ENCODE measurements at regions not wholly inside any gene's neighbourhood (a gene's known extent, or its start where the extent isn't known, plus 50 kb on each side); places are given as distances from the start of the nearest gene placed in this dataset.

GRCh38 chr9:21686738-21687137 is 115.7 kb upstream of the MTAP start:
- Histone ChIP-seq H3K9ac (ENCODE audit: low read length) (no peak overlapping the region), H3K56ac (ENCODE audit: low read length) (no peak overlapping the region), H3K79me2 (ENCODE audit: control insufficient read depth, insufficient read depth, low read length) (no peaks in the 10 kb centered on the region), H2AK5ac (ENCODE audit: low read length) (no peak overlapping the region), H3K4me1 (ENCODE audit: control insufficient read depth, low read depth, low read length) (no peaks in the 10 kb centered on the region), H4K8ac (ENCODE audit: low read depth, low read length) (no peak overlapping the region), H3K4me3 (ENCODE audit: low read length) (no peak overlapping the region), H2BK15ac (replicated peaks; ENCODE audit: low read depth) (no peak overlapping the region), H3K4me2 (ENCODE audit: low read length) (no peak overlapping the region), H3K27ac (ENCODE audit: low read depth, low read length) (no peak overlapping the region), H3K27me3 (ENCODE audit: insufficient read depth, low read length, poor library complexity) (no peaks in the 10 kb centered on the region), H3K79me1 (ENCODE audit: low read length) (no peaks in the 10 kb centered on the region), H2BK5ac (ENCODE audit: low read length) (no peak overlapping the region), H3K18ac (ENCODE audit: low read length) (no peak overlapping the region), H4K5ac (ENCODE audit: low read length) (no peak overlapping the region), H3K4ac (ENCODE audit: low read depth, low read length) (no peak overlapping the region), H3K36me3 (ENCODE audit: control insufficient read depth, insufficient read depth, low read length) (no peaks in the 10 kb centered on the region), H2BK120ac (ENCODE audit: low read depth, low read length) (no peak overlapping the region), H3K23ac (ENCODE audit: low read length) (no peak overlapping the region)
- WGBS (ENCODE audit: extremely low coverage, insufficient coverage, low lambda C conversion rate): no CpG with 5 or more reads among the region's 2 CpGs
- DNase-seq: no peak

GRCh38 chr9:21687351-21687750 is 115.1 kb upstream of the MTAP start:
- no peak for DNase-seq
- Histone ChIP-seq H3K56ac (ENCODE audit: low read length) (no peak overlapping the region), H2AK5ac (ENCODE audit: low read length) (no peak overlapping the region), H3K4me2 (ENCODE audit: low read length) (no peak overlapping the region), H3K27ac (ENCODE audit: low read depth, low read length) (no peak overlapping the region), H3K79me2 (ENCODE audit: control insufficient read depth, insufficient read depth, low read length) (no peaks in the 10 kb centered on the region), H3K36me3 (ENCODE audit: control insufficient read depth, insufficient read depth, low read length) (no peaks in the 10 kb centered on the region), H3K9ac (ENCODE audit: low read length) (no peak overlapping the region), H3K4ac (ENCODE audit: low read depth, low read length) (no peak overlapping the region), H4K5ac (ENCODE audit: low read length) (no peak overlapping the region), H3K27me3 (ENCODE audit: insufficient read depth, low read length, poor library complexity) (no peaks in the 10 kb centered on the region), H3K4me3 (ENCODE audit: low read length) (no peak overlapping the region), H2BK120ac (ENCODE audit: low read depth, low read length) (no peak overlapping the region), H4K8ac (ENCODE audit: low read depth, low read length) (no peak overlapping the region), H3K4me1 (ENCODE audit: control insufficient read depth, low read depth, low read length) (no peaks in the 10 kb centered on the region), H2BK15ac (replicated peaks; ENCODE audit: low read depth) (no peak overlapping the region), H3K23ac (ENCODE audit: low read length) (no peak overlapping the region), H3K79me1 (ENCODE audit: low read length) (no peaks in the 10 kb centered on the region), H3K18ac (ENCODE audit: low read length) (no peak overlapping the region), H2BK5ac (ENCODE audit: low read length) (no peak overlapping the region)

- no peak for DNase-seq
Observed at GRCh38 chr9:21688108-21689102, 114.0 kb upstream of the MTAP start.

GRCh38 chr9:21689854-21690253 is 112.6 kb upstream of the MTAP start:
- Histone ChIP-seq H2AK5ac (ENCODE audit: low read length) (no peak overlapping the region), H3K9ac (ENCODE audit: low read length) (no peak overlapping the region), H3K23ac (ENCODE audit: low read length) (no peak overlapping the region), H3K79me1 (ENCODE audit: low read length) (no peaks in the 10 kb centered on the region), H3K4me3 (ENCODE audit: low read length) (no peak overlapping the region), H3K27me3 (ENCODE audit: insufficient read depth, low read length, poor library complexity) (no peaks in the 10 kb centered on the region), H3K18ac (ENCODE audit: low read length) (no peak overlapping the region), H3K4me1 (ENCODE audit: control insufficient read depth, low read depth, low read length) (no peaks in the 10 kb centered on the region), H3K4me2 (ENCODE audit: low read length) (no peak overlapping the region), H2BK5ac (ENCODE audit: low read length) (no peak overlapping the region), H3K27ac (ENCODE audit: low read depth, low read length) (no peak overlapping the region), H3K4ac (ENCODE audit: low read depth, low read length) (no peak overlapping the region), H3K56ac (ENCODE audit: low read length) (no peak overlapping the region), H2BK120ac (ENCODE audit: low read depth, low read length) (no peak overlapping the region), H3K36me3 (ENCODE audit: control insufficient read depth, insufficient read depth, low read length) (no peaks in the 10 kb centered on the region), H3K79me2 (ENCODE audit: control insufficient read depth, insufficient read depth, low read length) (no peaks in the 10 kb centered on the region), H4K5ac (ENCODE audit: low read length) (no peak overlapping the region), H4K8ac (ENCODE audit: low read depth, low read length) (no peak overlapping the region), H2BK15ac (replicated peaks; ENCODE audit: low read depth) (no peak overlapping the region)
- no peak for DNase-seq
- WGBS (ENCODE audit: extremely low coverage, insufficient coverage, low lambda C conversion rate): no CpG with 5 or more reads among the region's 1 CpG

More at GRCh38 chr9:21688108-21689102, 114.0 kb upstream of the MTAP start:
- no peak overlapping the region for H2BK15ac ChIP-seq (replicated peaks; ENCODE audit: low read depth)
- no peaks in the 10 kb centered on the region for H3K36me3 ChIP-seq (ENCODE audit: control insufficient read depth, insufficient read depth, low read length)
- no peak overlapping the region for H2BK120ac ChIP-seq (ENCODE audit: low read depth, low read length)
- no peak overlapping the region for H3K4ac ChIP-seq (ENCODE audit: low read depth, low read length)
- no peaks in the 10 kb centered on the region for H3K79me1 ChIP-seq (ENCODE audit: low read length)
- no peak overlapping the region for H3K56ac ChIP-seq (ENCODE audit: low read length)
- H3K4me2 ChIP-seq (ENCODE audit: low read length): no peak overlapping the region
- H3K79me2 ChIP-seq (ENCODE audit: control insufficient read depth, insufficient read depth, low read length): no peaks in the 10 kb centered on the region
- no peak overlapping the region for H2BK5ac ChIP-seq (ENCODE audit: low read length)
- H3K9ac ChIP-seq (ENCODE audit: low read length): no peak overlapping the region
- no peak overlapping the region for H4K8ac ChIP-seq (ENCODE audit: low read depth, low read length)
- no peak overlapping the region for H3K23ac ChIP-seq (ENCODE audit: low read length)
- no peaks in the 10 kb centered on the region for H3K4me1 ChIP-seq (ENCODE audit: control insufficient read depth, low read depth, low read length)
- H2AK5ac ChIP-seq (ENCODE audit: low read length): no peak overlapping the region
- no peak overlapping the region for H4K5ac ChIP-seq (ENCODE audit: low read length)
- no peaks in the 10 kb centered on the region for H3K27me3 ChIP-seq (ENCODE audit: insufficient read depth, low read length, poor library complexity)
- H3K4me3 ChIP-seq (ENCODE audit: low read length): no peak overlapping the region
- no CpG with 5 or more reads among the region's 8 CpGs for WGBS (ENCODE audit: extremely low coverage, insufficient coverage, low lambda C conversion rate)
- H3K27ac ChIP-seq (ENCODE audit: low read depth, low read length): no peak overlapping the region
- H3K18ac ChIP-seq (ENCODE audit: low read length): no peak overlapping the region

GRCh38 chr9:21690561-21690960 is 111.9 kb upstream of the MTAP start:
- Histone ChIP-seq H3K4me1 (ENCODE audit: control insufficient read depth, low read depth, low read length) (no peaks in the 10 kb centered on the region), H3K27me3 (ENCODE audit: insufficient read depth, low read length, poor library complexity) (no peaks in the 10 kb centered on the region), H3K79me1 (ENCODE audit: low read length) (no peaks in the 10 kb centered on the region), H3K4ac (ENCODE audit: low read depth, low read length) (no peak overlapping the region), H3K56ac (ENCODE audit: low read length) (no peak overlapping the region), H2AK5ac (ENCODE audit: low read length) (no peak overlapping the region), H2BK15ac (replicated peaks; ENCODE audit: low read depth) (no peak overlapping the region), H3K23ac (ENCODE audit: low read length) (no peak overlapping the region), H3K4me2 (ENCODE audit: low read length) (no peak overlapping the region), H4K8ac (ENCODE audit: low read depth, low read length) (no peak overlapping the region), H3K18ac (ENCODE audit: low read length) (no peak overlapping the region), H3K79me2 (ENCODE audit: control insufficient read depth, insufficient read depth, low read length) (no peaks in the 10 kb centered on the region), H2BK5ac (ENCODE audit: low read length) (no peak overlapping the region), H2BK120ac (ENCODE audit: low read depth, low read length) (no peak overlapping the region), H3K9ac (ENCODE audit: low read length) (no peak overlapping the region), H4K5ac (ENCODE audit: low read length) (no peak overlapping the region), H3K36me3 (ENCODE audit: control insufficient read depth, insufficient read depth, low read length) (no peaks in the 10 kb centered on the region), H3K27ac (ENCODE audit: low read depth, low read length) (no peak overlapping the region), H3K4me3 (ENCODE audit: low read length) (no peak overlapping the region)
- WGBS (ENCODE audit: extremely low coverage, insufficient coverage, low lambda C conversion rate): no CpG with 5 or more reads among the region's 3 CpGs
- no peak for DNase-seq

GRCh38 chr9:21692390-21692789 is 110.0 kb upstream of the MTAP start:
- Histone ChIP-seq H3K18ac (ENCODE audit: low read length) (no peak overlapping the region), H3K27me3 (ENCODE audit: insufficient read depth, low read length, poor library complexity) (no peaks in the 10 kb centered on the region), H3K23ac (ENCODE audit: low read length) (no peak overlapping the region), H2AK5ac (ENCODE audit: low read length) (no peak overlapping the region), H2BK15ac (replicated peaks; ENCODE audit: low read depth) (no peak overlapping the region), H3K4me3 (ENCODE audit: low read length) (no peak overlapping the region), H3K27ac (ENCODE audit: low read depth, low read length) (no peak overlapping the region), H4K8ac (ENCODE audit: low read depth, low read length) (no peak overlapping the region), H3K36me3 (ENCODE audit: control insufficient read depth, insufficient read depth, low read length) (no peaks in the 10 kb centered on the region), H3K56ac (ENCODE audit: low read length) (no peak overlapping the region), H3K4ac (ENCODE audit: low read depth, low read length) (no peak overlapping the region), H3K9ac (ENCODE audit: low read length) (no peak overlapping the region), H3K4me2 (ENCODE audit: low read length) (no peak overlapping the region), H3K79me1 (ENCODE audit: low read length) (no peaks in the 10 kb centered on the region), H2BK5ac (ENCODE audit: low read length) (no peak overlapping the region), H3K4me1 (ENCODE audit: control insufficient read depth, low read depth, low read length) (no peaks in the 10 kb centered on the region), H2BK120ac (ENCODE audit: low read depth, low read length) (no peak overlapping the region), H4K5ac (ENCODE audit: low read length) (no peak overlapping the region), H3K79me2 (ENCODE audit: control insufficient read depth, insufficient read depth, low read length) (no peaks in the 10 kb centered on the region)
- DNase-seq: no peak
- WGBS (ENCODE audit: extremely low coverage, insufficient coverage, low lambda C conversion rate): no CpG with 5 or more reads among the region's 6 CpGs
